GM19468 (cell line): ENCODE measurements at regions not wholly inside any gene's neighbourhood (a gene's known extent, or its start where the extent isn't known, plus 50 kb on each side); places are given as distances from the start of the nearest gene placed in this dataset.

Experiments
- ATAC-seq: cut with Tn5 transposase; IDR thresholded peaks from one replicate; pipeline ENCODE4 v1.9.1; 2021; ENCODE audit warnings: mild to moderate bottlenecking, moderate library complexity, moderate number of reproducible peaks; ENCODE audit not compliant: unreplicated experiment; ENCODE audit errors: extremely low read depth

DNA sequence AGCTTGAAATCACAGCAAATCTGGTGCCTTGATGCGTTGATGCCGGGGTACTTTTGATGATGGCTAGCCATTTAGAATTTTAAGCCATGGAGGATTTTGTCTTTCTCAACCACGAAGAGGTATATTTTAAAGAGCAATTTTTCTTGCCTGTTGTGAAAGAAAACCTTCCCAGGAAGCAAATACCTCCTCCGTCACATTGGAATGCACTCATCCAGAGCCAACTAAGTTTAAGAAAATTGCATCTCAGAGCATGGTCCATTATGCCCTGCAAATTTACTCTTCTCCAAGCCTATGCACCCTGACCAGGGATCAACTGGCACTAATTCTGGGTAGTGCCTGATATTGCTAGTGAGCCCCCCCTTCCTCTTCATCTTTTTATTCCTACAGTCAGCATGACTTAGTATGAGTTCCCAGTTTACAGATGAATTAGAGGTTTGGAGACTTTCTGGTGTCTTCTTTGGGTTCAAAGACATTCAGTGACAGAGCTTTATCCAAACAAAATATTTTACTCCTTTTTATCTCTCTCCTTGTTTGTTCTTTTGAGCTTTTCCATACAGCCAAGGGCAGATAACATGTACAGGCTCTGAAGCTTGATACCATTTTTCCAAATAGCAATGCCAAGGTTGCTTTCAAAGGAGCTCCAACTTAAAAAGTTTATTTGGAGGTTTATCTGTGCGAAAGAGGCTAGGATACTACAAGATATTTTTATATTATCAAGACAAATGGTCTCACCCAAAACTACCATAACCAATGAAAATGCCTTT is 56.6 kb upstream of the ANK3 start:
- ATAC-seq = no peak

DNA sequence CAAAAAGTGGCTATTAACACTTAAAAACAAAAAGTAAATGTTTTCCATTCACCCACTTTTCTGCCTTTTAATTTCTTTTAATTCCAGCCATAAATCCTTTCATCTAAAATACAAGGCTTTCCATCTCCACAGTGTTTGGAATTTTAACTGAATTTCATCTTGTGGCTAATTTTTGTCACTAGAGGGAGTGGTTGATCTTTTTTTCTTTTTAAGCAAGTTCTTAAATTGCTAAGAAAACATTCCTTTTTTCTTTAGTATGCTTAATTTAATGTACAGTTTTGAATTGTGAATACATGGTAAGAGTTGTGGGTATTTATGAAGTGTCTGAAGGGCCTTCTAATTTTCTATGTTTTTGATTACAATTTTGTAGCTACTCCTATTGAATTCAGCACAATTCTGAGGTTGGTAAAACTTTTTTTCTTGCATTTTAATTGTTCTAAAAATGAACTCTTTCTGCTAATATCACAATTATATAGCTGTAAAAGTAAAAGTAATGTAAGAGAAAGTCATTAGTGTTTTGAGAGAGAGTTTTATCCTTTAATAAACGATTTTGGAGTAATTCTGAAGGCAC is 54.9 kb upstream of the ANK3 start:
- ATAC-seq = no peak

DNA sequence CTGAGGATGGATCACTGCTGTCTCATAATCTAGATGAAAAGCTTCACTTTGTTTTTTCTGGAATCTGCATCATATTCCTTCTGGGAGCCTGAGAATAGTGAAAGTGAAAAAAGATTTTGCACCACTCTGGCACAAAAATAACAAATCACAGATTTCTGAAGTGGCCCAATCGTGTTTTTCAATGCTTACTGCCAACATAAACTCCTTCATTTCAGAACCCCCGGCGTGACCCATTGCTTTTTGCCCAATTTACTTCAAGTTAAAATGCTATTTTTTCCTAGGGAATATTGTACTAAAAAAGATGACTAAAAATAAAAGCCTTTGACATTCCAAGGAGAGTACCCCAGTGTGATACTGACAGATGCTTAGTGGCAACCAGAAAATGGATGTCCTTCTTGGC is 53.7 kb upstream of the ANK3 start:
- ATAC-seq = no peak

DNA sequence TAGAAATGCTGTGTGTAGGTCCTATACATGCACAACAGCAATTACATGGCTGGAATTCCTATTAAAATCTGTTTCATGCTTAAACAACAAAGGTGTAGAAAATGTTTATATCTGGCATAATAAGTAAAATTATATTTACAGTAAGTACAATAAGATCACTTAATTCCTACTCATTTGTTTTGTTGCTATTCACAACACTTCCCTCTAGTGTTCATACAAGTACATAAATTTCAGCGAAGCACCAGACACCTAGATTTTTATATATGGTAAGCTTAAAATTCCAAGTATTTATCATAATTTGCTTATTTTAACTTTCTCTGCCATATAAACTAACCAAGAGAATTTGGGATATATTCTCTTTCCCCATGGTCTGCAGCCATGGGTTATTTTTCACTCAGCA is 51.8 kb upstream of the ANK3 start:
- no peak for ATAC-seq

DNA sequence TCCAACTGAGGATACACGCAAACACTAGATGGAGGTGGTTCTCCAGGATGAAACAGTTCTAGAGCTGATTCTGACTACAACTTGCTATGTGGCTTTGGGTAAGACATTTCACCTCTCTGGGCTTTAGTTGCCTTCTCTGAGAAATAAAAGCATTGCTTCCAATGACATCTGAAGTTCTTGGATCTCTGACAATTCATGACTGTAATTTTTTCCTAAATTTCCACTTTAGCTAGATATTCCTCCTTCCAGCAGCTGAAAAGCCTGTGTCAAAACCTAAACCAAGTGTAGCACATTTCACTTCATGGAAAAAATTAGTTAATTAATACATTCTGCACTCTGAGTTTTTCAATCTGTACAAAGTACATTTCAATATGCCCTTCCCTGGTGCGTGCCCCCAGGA is 50.0 kb upstream of the ANK3 start:
- no peak for ATAC-seq
